Fibroblast of lung (primary cell): ENCODE measurements at regions not wholly inside any gene's neighbourhood (a gene's known extent, or its start where the extent isn't known, plus 50 kb on each side); places are given as distances from the start of the nearest gene placed in this dataset.

Source experiments
- EZH2 ChIP-seq: IDR thresholded peaks from 2 replicates; pipeline ENCODE4 v1.5.1; 2012; ENCODE audit warnings: low read length, control low read depth, mild to moderate bottlenecking; ENCODE audit errors: missing control alignments
- TF ChIP-seq, protein P1 (sequence below), 2 donors: IDR thresholded peaks in 1 of 2; conservative IDR thresholded peaks in 1 of 2; 1 replicate in 1 of 2; 2 replicates in 1 of 2; pipeline ENCODE4 v1.5.1; 2011 to 2012; ENCODE audit warnings: low read length in 2 of 2, control low read depth in 1 of 2, inconsistent platforms in 1 of 2, low read depth in 1 of 2, mild to moderate bottlenecking in 1 of 2

DNA sequence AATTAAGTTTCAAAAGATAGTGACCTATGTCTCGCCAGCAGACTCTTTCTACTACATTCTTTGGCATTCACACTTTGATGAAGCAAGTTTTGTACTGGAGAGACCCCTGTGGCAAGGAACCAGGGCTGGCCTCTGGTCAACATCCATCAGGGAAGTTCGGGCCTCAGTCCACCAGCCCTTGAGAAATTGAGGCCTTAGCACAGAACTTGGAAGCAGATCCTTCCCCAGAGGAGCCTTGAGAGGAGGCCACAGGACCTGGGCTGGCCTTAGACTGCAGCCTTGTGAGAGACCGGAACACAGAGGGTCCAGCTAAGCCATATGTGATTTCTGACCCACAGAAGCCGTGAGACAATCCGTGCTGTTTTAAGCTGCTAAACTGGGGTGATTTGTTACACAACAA lies 317.9 kb downstream of the ZSWIM6 start:
- TF ChIP-seq, protein P1, sequence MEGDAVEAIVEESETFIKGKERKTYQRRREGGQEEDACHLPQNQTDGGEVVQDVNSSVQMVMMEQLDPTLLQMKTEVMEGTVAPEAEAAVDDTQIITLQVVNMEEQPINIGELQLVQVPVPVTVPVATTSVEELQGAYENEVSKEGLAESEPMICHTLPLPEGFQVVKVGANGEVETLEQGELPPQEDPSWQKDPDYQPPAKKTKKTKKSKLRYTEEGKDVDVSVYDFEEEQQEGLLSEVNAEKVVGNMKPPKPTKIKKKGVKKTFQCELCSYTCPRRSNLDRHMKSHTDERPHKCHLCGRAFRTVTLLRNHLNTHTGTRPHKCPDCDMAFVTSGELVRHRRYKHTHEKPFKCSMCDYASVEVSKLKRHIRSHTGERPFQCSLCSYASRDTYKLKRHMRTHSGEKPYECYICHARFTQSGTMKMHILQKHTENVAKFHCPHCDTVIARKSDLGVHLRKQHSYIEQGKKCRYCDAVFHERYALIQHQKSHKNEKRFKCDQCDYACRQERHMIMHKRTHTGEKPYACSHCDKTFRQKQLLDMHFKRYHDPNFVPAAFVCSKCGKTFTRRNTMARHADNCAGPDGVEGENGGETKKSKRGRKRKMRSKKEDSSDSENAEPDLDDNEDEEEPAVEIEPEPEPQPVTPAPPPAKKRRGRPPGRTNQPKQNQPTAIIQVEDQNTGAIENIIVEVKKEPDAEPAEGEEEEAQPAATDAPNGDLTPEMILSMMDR (conservative IDR thresholded peaks at IDR 0.05 in 1 of 2, IDR thresholded peaks at IDR 0.05 in 1 of 2; ENCODE audit: low read depth in 1 of 2, low read length in 2 of 2): no peak
- no peak for TF ChIP-seq EZH2
